MM.1S (cell line): ENCODE measurements at regions not wholly inside any gene's neighbourhood (a gene's known extent, or its start where the extent isn't known, plus 50 kb on each side); places are given as distances from the start of the nearest gene placed in this dataset.

Experiments
- DNase-seq: peaks from one replicate; pipeline ENCODE4 v3.0.0-alpha.2; 2015
- H2AFZ ChIP-seq: fragments of 300-600 bp; sonication (generic); 2 replicates; pipeline ENCODE4 v1.6.0; 2016; ENCODE audit warnings: antibody characterized with exemption, low read length
- H3F3A ChIP-seq: fragments of 300-600 bp; sonication (generic); 2 replicates; pipeline ENCODE4 v1.6.1; 2016; ENCODE audit warnings: mild to moderate bottlenecking, antibody characterized with exemption, low read length, moderate library complexity, mixed read lengths; ENCODE audit not compliant: insufficient read depth
- H3K27ac ChIP-seq: fragments of 300-600 bp; sonication (generic); 2 replicates; pipeline ENCODE4 v1.5.1; 2016; ENCODE audit warnings: mild to moderate bottlenecking, low read length
- H3K27me3 ChIP-seq: fragments of 300-600 bp; sonication (generic); replicated peaks from 2 replicates; pipeline ENCODE4 v1.6.0; 2016; ENCODE audit warnings: low read length; ENCODE audit not compliant: insufficient read depth
- H3K36me3 ChIP-seq: fragments of 300-600 bp; sonication (generic); replicated peaks from 2 replicates; pipeline ENCODE4 v1.6.1; 2016; ENCODE audit warnings: mild to moderate bottlenecking, low read length, mixed read lengths; ENCODE audit not compliant: insufficient read depth
- H3K4me1 ChIP-seq: fragments of 300-600 bp; sonication (generic); 2 replicates; pipeline ENCODE4 v1.6.1; 2016; ENCODE audit warnings: low read length, mixed read lengths
- H3K4me2 ChIP-seq: fragments of 300-600 bp; sonication (generic); 2 replicates; pipeline ENCODE4 v1.6.0; 2016; ENCODE audit warnings: low read depth, low read length
- H3K4me3 ChIP-seq: fragments of 300-600 bp; sonication (generic); 2 replicates; pipeline ENCODE4 v1.5.1; 2016; ENCODE audit warnings: low read length, mixed read lengths
- H3K79me2 ChIP-seq: fragments of 300-600 bp; sonication (generic); 2 replicates; pipeline ENCODE4 v1.6.1; 2016; ENCODE audit warnings: mixed run types, low read length, mixed read lengths
- H3K9ac ChIP-seq: fragments of 300-600 bp; sonication (generic); 2 replicates; pipeline ENCODE4 v1.6.1; 2016; ENCODE audit warnings: low read length, mixed read lengths
- H3K9me2 ChIP-seq: fragments of 300-600 bp; sonication (generic); replicated peaks from 2 replicates; pipeline ENCODE4 v1.6.1; 2016; ENCODE audit warnings: mild to moderate bottlenecking, low read length, mixed read lengths; ENCODE audit not compliant: insufficient read depth
- H3K9me3 ChIP-seq: fragments of 300-600 bp; sonication (generic); replicated peaks from 2 replicates; pipeline ENCODE4 v1.6.1; 2016; ENCODE audit warnings: mild to moderate bottlenecking, low read length, mixed read lengths; ENCODE audit not compliant: insufficient read depth
- H4K20me1 ChIP-seq: fragments of 300-600 bp; sonication (generic); 2 replicates; pipeline ENCODE4 v1.6.1; 2016; ENCODE audit warnings: mild to moderate bottlenecking, low read length, moderate library complexity, mixed read lengths; ENCODE audit not compliant: insufficient read depth
- CTCF ChIP-seq: fragments of 300-600 bp; sonication (generic); IDR thresholded peaks from 2 replicates; pipeline ENCODE4 v1.5.1; 2016; ENCODE audit warnings: antibody characterized with exemption, low read length, mixed read lengths
- EZH2 ChIP-seq: fragments of 300-600 bp; sonication (generic); optimal IDR thresholded peaks from 2 replicates; pipeline ENCODE3; 2017; ENCODE audit warnings: low read depth, mild to moderate bottlenecking, antibody characterized with exemption, low read length, mixed read lengths
- EZH2phosphoT487 ChIP-seq: fragments of 300-600 bp; sonication (generic); IDR thresholded peaks from 2 replicates; pipeline ENCODE4 v1.6.1; 2018; ENCODE audit warnings: antibody characterized with exemption, low read length

GRCh38 chr2:34204560-34204959 lies 605.5 kb upstream of the FAM98A start:
- DNase-seq = no peak
- H2AFZ ChIP-seq = no peak overlapping the region
- H3K4me3 ChIP-seq = no peak overlapping the region
- no peaks in the 10 kb centered on the region for H4K20me1 ChIP-seq
- no peak for TF ChIP-seq EZH2phosphoT487
- no peak for TF ChIP-seq CTCF
- TF ChIP-seq EZH2 = no peak
- H3K4me2 ChIP-seq = no peak overlapping the region
- H3K36me3 ChIP-seq = no peaks in the 10 kb centered on the region
- no peaks in the 10 kb centered on the region for H3F3A ChIP-seq
- no peak overlapping the region for H3K9ac ChIP-seq
- no peak overlapping the region for H3K27ac ChIP-seq
- H3K27me3 ChIP-seq = no peaks in the 10 kb centered on the region
- no peaks in the 10 kb centered on the region for H3K9me3 ChIP-seq
- H3K4me1 ChIP-seq = no peaks in the 10 kb centered on the region
- H3K9me2 ChIP-seq = no peaks in the 10 kb centered on the region
- no peaks in the 10 kb centered on the region for H3K79me2 ChIP-seq

GRCh38 chr2:34201099-34201498 lies 602.0 kb upstream of the FAM98A start:
- H3K9me2 ChIP-seq = no peaks in the 10 kb centered on the region
- H3K27ac ChIP-seq = no peak overlapping the region
- no peak overlapping the region for H3K4me3 ChIP-seq
- H3K79me2 ChIP-seq = no peaks in the 10 kb centered on the region
- H2AFZ ChIP-seq = no peak overlapping the region
- H3K4me1 ChIP-seq = no peaks in the 10 kb centered on the region
- H3K9ac ChIP-seq = no peak overlapping the region
- DNase-seq = no peak
- H3K4me2 ChIP-seq = no peak overlapping the region
- no peaks in the 10 kb centered on the region for H4K20me1 ChIP-seq
- TF ChIP-seq CTCF (no peak), EZH2phosphoT487 (no peak), EZH2 (no peak)
- H3K27me3 ChIP-seq = no peaks in the 10 kb centered on the region
- no peaks in the 10 kb centered on the region for H3K36me3 ChIP-seq
- no peaks in the 10 kb centered on the region for H3K9me3 ChIP-seq
- H3F3A ChIP-seq = no peaks in the 10 kb centered on the region

GRCh38 chr2:34199971-34200370 lies 600.9 kb upstream of the FAM98A start:
- H3K9me3 ChIP-seq = no peaks in the 10 kb centered on the region

More at GRCh38 chr2:34199971-34200370, 600.9 kb upstream of the FAM98A start:
- Histone ChIP-seq H3F3A (no peaks in the 10 kb centered on the region), H3K36me3 (no peaks in the 10 kb centered on the region), H3K4me1 (no peaks in the 10 kb centered on the region), H3K27ac (no peak overlapping the region), H3K79me2 (no peaks in the 10 kb centered on the region), H2AFZ (no peak overlapping the region), H3K4me3 (no peak overlapping the region), H4K20me1 (no peaks in the 10 kb centered on the region), H3K9ac (no peak overlapping the region), H3K9me2 (no peaks in the 10 kb centered on the region), H3K27me3 (no peaks in the 10 kb centered on the region), H3K4me2 (no peak overlapping the region)
- TF ChIP-seq EZH2 (no peak), CTCF (no peak), EZH2phosphoT487 (no peak)
- DNase-seq = no peak
